GM23248 (cell line): ENCODE measurements at regions not wholly inside any gene's neighbourhood (a gene's known extent, or its start where the extent isn't known, plus 50 kb on each side); places are given as distances from the start of the nearest gene placed in this dataset.

Source experiments
- EZH2 ChIP-seq: fragments of 200-600 bp; sonication (generic); IDR thresholded peaks from 2 replicates; pipeline ENCODE4 v1.6.1; 2018; ENCODE audit warnings: antibody characterized with exemption, mild to moderate bottlenecking; ENCODE audit not compliant: insufficient read depth, poor library complexity, severe bottlenecking
- EZH2phosphoT487 ChIP-seq: fragments of 200-600 bp; sonication (generic); IDR thresholded peaks from 2 replicates; pipeline ENCODE4 v1.6.1; 2018; ENCODE audit warnings: antibody characterized with exemption, moderate library complexity, mild to moderate bottlenecking, low read depth; ENCODE audit not compliant: insufficient read depth

DNA sequence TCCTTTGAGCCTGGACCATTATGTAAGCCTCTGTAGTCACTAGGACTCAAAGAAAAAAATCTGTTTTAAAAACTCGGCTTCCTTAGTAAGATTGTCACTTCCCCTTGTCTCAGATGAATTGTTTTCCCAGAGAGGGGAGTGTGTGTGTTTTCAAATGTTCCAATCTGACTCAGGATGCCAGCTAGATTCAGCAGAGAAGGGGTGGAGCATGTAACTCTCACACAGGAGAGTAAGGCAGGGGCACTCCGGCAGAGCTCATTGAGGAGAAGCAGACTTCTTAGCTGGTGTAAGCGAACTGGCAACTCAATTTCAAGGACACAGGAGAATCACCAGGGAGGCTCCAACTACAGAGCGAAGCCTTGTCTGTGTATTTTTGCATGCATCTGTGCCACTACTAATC is 623.2 kb downstream of the LMO4 start:
- TF ChIP-seq EZH2 (no peak), EZH2phosphoT487 (no peak)
